GM19463 (cell line): ENCODE measurements at regions not wholly inside any gene's neighbourhood (a gene's known extent, or its start where the extent isn't known, plus 50 kb on each side); places are given as distances from the start of the nearest gene placed in this dataset.

Source experiments
- ATAC-seq: cut with Tn5 transposase; IDR thresholded peaks from one replicate; pipeline ENCODE4 v1.9.1; 2021; ENCODE audit warnings: mild to moderate bottlenecking, moderate library complexity; ENCODE audit not compliant: unreplicated experiment

DNA sequence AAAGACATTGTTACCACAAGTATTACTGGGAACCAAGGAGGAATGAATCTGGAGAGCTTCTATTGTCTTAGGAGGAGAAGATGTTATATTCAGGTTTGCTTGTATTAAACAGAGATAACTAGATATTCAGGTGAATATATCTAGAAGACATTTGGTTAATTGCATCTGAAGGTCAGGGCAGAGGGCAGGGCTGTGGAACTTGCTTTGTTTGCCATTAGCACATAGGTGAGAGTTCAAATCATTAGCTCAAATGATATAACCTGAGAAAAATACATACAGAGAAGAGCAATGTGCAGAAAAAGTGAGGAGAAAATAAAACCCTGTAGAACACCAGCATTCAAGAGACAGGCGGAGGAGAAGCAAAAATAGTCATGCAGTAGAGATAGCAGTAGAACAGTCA is 116.8 kb downstream of the DNAJB9 start:
- no peak for ATAC-seq

DNA sequence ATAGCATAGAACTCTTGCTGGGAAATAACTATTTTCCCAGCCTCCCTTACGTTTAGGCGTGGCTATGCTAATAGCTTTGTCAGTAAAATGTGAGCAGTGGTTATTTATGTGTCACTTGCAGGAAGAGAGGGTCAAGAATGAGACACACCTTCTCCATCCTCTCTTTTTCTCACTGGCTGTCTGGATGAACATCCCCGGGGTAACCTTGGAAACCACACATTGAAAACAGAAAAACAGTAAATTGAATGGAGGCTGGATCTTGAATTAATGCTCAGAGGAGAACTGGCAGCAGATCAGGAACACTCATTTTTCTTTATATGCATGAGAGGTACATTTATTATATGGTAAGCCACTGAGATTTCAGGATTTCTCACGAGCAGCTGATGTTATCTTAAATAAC is 127.6 kb downstream of the DNAJB9 start:
- ATAC-seq, result no peak

DNA sequence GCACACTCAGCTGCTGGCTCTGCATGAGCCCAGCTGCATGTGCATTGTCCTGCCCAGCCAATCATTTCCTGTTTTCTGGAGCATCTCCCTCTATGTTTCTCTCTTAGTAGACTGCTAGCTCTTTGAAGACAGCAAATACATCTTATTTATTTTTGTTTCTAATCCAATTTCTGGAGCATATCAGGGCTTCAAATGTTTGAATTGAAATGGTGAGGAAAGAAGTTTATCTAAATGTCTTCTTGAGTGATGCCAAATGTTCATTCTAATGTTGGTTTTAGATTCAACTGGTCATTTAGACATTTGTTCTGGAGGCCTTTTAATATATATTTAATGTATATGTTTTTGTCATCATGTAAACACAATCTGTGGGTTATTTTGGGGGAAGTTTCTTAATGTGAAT is 141.9 kb downstream of the DNAJB9 start:
- no peak for ATAC-seq

DNA sequence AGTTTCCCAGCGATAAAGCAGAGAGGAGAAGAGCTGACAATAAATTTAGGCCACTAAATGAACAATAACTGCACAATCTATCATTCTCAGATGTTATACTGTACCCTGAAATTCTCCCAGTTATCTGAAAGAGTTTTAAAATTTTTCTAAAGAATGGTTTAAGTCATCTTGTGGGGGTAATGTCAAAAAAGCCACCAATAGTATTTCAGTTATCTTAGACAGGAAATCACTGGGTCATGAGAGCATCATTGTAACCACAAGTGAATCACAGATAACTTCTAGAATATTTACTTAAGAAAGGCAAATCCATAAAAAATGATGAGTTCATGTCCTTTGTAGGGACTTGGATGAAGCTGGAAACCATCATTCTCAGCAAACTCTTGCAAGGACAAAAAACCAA is 147.1 kb downstream of the DNAJB9 start:
- ATAC-seq, result no peak

DNA sequence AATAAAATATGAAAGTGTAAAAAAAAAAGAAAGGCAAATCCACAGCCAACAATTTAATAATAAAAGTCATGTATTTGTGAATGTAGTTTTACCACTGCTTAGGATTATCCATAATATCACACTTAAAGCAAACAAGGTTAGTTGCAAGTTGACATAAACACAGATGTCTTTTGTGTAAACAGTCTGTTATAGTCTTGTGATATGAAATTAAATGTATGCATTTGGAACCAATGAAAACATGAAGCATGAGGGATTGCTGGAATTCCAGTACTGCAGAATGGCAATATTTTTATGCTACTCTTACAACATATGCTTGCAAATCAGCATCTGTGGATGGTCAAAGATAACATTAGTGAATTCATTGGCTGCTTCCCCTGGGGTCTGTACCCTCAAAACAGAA is 148.1 kb downstream of the DNAJB9 start:
- no peak for ATAC-seq

DNA sequence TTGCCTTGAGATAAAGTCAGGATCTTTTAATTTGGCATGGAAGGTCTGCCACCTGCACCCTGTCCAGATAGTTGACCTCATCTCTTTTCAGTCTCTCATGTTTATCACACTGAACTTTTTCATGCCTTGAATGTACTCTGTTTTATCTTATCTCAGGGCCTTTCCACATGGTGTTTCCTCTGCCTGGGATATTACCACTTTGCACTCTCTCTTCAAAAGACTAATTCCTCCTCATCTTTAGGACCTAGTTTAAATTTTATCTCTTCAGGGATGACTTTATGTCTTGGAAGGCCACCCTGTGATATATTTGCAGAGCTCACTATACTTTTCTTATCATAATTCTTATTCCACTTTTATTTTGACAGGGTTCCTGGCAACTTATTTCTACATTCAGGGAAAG is 150.0 kb downstream of the DNAJB9 start:
- ATAC-seq, result no peak

DNA sequence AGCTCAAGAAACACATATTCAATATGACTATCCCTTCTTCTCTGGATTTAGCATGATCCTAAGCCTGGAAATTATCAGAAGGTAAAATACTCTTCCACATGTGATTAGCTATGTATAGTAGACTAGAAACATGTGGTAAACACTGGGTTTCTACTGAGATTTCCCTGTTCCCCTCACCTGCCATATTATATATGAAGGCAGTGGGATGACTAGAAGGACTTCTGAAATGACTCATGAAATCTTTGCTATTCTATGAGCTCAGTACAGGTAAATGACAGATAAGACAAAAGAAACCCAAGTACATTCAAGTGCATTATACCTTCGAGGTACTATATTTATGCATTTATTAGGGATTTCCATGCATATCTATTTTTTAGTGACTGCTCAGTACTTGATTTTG is 152.9 kb downstream of the DNAJB9 start:
- ATAC-seq, result no peak

DNA sequence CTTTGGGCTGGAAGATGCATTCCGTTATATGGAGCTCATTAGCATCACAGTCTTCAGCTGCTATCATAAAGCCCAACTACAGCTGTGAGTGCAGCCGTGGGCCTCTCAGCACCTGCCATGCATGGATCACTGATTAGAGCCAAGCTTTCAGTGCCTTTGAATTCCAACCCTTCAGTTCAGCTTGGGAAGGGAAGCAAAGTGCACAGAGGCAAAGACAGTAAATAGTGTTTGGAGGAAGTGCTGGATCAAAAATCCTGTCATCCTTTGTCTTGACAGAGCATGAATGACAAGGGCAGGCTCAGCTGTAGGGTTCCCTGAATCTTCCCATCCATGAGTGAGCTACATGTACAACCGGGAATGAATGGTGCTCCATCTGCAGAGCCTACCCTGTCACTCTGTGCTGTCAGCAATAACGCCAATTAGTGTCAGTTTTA is 153.7 kb downstream of the DNAJB9 start:
- no peak for ATAC-seq

DNA sequence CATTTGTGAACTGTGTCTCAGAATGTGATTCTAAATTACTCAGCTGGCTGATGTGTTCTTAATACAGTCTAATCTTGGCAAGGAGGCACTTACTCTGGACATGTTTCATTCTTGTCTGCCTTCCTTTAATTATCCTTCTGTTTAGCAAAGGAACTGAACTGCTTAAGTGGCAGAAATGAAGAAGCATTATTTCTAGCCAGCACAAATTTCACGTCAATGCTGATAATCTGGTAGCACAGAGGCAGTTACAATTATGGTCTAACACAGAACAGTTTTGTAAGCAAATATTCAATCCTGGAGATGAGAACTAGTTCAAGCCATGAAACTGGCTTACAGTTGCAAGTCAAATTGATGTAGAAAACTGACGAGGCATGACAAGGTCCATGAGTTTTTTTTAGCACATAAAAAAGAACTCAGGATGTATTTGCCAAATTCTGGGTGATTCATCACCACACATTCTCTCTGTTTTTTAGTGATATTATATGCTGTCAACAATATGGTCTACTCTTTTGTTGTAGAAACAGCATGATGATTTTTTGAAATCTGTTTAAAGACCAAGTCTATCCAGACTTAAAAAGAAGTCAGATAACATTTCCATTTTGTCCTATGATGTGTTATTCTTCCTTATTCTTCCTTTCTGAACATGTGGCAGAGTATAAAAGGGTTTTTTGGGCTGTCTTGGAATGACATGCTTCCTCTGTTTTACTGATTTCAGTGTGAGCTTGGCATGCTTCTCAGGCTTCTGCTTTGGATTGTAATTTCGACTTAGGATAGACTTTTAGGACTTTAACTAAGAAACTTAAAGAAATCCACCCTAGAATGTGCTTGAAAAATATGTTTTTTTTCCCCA is 154.8 kb downstream of the DNAJB9 start:
- ATAC-seq, result no peak

DNA sequence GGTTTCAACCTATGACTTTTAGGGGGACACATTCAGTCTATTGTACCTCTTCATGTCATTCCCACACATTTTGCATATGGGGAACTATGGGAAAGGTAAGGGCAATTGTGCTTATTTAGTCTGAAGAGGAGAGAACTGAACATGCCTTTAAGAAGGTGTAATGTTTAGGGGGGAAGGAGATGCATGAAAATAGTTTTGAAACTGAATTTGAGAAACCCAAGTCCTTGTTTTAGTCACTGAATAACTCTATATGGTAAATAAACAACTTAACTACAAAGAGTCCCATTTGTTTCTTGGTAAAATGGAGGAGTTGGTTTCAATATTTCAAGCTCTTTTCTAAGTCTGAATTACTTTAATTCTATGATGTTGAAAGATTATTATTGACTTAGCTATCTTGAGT is 166.1 kb downstream of the DNAJB9 start:
- no peak for ATAC-seq

DNA sequence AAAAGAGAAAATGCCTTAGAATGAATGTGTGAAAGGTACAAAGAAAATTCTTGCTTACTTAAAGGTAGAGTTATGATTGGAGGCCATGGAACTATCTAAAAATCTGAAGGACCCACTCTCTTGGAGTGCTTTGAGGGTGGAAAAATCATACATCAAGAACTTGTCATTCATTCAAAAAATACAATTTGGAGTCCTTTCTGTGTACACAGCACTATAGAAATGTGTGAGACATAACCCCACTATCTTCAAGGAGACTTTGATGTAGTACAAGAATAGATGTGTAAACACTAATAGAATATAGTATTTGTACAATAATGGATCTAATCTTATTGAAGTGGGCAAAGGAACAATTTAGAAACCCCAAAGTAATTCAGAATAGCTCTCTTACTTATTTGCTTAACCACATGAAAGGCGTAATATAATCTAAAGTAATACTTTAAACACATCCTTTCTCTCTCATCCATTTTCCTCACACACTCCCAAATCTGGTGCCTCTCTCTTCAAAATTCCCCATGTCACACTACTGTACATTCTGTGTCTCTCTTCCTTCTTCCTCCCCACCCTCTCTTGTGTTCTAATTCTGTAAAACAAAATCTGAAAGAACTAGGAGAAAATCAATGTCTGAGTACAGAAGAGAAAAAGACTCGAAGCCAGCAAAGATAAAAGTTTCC is 166.7 kb downstream of the DNAJB9 start:
- ATAC-seq, result no peak

DNA sequence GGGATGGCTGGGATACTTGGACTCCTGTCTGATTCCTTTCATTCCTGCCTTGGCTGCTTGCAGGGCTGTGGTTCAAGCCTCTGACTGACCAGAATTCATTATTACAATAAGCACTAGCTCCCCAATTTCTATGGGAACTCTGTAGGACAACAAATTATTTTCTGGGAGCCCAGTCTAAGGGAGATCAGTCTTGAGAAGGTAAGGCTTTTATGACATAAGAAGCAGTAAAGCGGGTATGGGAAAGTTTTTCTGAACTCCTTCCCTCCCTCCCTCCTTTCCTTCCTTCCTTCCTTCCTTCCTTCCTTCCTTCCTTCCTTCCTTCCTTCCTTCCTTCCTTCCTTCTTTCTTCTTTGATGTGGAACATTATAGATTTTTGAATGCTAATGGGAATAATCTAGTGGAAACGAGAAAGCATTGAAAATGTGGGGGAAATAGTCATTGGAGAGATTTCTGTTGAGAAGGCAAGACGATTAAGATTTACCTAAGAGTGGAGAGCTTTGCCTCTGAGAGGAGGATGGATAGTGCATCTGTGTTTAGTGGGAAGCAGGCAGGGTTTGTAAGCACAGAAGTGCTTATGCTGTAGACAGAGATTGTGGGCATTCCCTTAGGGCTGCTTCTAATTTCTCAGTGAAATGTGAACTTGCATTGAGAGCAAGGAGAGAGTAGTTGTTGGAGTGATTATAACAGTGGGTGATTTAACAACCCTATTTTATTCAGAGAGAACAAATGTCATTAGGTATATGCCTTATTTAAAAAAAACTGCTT is 201.5 kb downstream of the DNAJB9 start:
- no peak for ATAC-seq

DNA sequence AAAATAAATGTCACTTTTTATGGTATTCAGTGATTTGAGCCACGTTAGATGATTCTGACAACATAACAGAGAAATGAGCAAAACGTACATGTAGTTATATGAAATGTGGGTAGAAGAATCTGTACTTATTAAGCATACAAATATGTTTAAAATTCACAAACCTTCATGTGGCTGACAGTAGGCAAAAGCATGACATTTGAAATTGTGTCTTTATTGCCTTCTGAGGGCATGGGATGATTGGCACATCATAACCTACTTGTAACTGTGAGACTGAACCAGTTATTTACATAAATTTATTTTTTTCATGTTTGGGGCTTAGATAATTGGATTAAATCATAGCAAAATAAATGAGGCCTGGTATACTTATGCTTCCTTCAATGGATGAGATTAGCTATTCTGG is 202.2 kb downstream of the DNAJB9 start:
- ATAC-seq, result no peak

DNA sequence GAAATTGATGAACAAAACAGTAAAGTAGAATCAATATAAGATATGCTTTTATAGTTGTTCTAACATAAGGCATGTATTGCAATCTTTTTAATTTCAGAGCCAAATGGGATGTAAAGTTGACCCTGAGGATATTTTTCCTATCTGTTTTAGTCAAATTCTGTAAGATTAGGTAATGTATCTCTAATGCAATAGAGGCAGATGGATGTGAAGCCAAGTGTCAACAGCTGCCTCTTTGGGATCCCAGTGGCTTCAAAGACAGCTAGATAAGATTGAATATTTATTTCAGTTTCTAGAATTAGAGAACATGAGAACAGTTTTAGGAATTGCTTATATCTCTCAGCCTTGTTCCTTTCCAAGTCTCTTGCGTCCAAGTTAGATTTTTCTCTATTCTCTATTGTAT is 208.3 kb downstream of the DNAJB9 start:
- no peak for ATAC-seq

DNA sequence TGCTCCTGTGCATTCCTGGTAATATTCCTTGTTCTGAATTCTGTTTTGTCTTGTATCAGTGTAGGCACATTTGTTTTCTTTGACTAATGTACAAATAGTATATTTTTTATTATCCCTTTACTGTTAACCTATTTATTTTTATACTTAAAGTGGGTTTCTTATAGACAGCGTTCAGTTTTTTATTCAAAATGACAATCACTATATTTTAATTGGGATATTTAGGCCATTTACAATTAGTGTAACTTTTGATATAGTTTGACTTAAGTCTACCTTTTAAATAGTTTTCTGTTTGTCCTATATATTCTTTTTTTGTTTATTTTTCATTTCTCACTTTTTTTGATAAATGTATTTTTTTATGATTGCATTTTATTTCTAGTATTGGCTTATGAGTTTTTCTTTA is 219.8 kb downstream of the DNAJB9 start:
- ATAC-seq, result no peak

DNA sequence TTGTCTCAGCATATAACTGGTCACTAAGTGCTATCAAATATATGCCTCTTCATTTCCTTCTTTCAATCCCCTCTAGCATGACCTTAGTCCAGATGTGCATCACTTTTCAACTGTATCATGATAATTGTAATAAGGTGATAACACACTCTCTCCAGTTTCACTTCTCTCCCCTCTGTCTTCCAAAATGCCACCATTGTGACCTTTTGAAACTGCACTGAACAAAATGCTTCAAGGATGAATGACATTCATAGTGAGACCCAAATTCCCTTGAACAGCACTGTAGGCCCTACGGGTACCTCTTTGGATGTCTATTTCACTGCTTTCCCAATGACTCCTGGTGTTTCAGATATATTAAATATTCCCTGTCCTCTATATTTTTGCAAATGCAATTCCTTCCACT is 224.8 kb downstream of the DNAJB9 start:
- no peak for ATAC-seq

DNA sequence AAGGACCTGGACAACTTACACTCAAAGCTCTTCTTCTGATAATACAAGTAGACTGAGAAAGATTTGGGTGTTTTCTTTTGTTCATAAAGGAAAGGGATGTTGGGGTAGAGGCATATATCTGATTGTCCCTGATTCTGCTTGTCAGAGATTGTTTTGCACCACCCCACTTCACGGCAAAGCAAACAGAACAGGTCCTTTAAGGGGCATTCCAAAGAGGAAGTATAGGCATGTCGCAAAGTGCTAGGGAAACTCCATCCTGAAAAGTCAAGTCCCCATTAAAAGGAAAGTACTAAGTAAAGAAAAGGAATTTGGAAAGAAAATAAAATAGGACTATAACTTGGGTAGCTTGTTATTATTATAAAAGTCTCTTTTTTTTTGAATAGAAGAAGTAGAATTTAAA is 233.0 kb downstream of the DNAJB9 start:
- no peak for ATAC-seq

DNA sequence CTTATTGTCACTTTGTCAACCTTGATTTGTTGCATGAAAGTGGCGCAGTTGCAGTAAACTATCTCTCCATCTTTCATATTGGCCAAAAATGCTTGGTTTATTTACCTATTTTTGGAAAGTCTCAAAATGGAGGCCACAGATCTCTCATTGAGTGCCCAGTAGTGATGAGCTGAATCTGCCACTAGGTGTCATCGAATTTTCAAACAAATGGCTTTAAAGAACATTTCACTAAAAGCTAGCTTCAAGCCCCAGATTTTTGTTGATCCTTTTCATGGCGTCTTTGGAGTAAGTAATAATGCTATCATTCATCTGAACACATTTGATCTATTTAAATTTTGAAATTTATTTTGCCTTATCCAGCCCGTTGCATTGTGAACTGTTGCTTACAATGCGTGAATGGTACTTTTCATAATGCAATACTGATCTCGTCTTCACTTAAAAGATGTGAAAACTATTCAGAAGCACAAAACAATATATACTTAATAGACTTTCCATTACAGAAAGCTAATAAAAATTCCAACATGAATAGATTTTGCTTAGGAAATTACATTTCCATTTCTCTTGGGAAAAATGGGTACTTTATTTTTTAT is 236.2 kb downstream of the DNAJB9 start:
- peak; percentile 43 for ATAC-seq

DNA sequence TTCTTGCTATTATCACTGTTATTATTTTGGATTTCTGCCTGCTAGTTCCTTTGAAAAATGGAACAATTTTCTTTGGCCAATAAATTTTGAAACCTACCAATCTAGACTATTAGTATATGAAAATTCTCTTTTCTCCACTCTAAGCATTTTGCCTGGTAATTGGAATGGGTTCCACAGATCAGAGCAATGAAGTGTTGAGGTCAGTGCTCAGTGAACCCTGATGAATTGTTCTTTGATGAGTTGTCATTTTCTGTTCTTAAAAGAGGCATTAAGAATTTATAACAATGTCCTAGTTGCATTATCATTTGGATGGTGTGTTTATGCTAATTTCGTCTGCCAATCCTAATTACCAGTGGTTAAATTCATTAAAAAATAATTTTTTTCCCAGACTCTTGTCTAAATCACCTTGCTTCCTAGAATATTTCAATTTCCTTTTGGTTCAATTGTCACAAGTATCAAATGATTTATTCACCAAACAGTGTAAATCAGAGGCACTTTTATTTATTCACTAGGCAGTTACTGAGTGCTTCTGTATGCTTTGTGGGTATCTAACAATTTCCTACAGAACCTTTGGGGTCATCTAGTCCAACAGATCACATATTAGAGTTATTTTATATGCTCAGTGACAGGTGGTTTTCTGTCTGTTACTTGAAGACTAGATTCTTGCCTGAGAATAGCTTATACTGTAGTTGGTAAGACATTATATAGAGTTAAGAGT is 239.0 kb downstream of the DNAJB9 start:
- ATAC-seq, result no peak

DNA sequence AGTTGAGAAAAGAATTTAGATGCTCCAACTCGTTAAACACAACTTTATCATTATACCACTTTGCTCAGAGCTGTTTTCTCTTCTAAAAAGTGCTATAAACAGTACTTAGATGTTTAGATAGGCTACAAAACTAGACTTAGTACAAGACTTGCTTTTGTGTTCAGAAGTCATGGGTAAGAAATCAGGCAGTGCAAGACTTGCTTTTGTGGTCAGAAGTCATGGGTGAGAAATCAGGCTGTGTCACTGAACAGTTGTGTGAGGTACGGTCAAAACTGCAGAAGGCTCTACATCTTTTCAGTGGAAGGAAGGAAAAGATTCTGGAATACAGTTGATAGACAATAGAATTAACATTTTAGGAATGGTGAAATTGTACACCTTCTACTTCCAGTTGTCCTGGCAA is 239.7 kb downstream of the DNAJB9 start:
- no peak for ATAC-seq
